VCaP (cell line): ENCODE measurements at regions not wholly inside any gene's neighbourhood (a gene's known extent, or its start where the extent isn't known, plus 50 kb on each side); places are given as distances from the start of the nearest gene placed in this dataset.

Source experiments
- H3K27ac ChIP-seq: fragments of 450-650 bp; 2 replicates; pipeline ENCODE4 v1.5.1; 2017
- CTCF ChIP-seq: fragments of 450-650 bp; conservative IDR thresholded peaks from 2 replicates; pipeline ENCODE4 v1.5.1; 2017; ENCODE audit warnings: mild to moderate bottlenecking, moderate library complexity

- TF ChIP-seq CTCF, result no peak
- no peak overlapping the region for H3K27ac ChIP-seq
Measured at GRCh38 chr2:77608510-77608909, 86.3 kb upstream of the LRRTM4 start.

- H3K27ac ChIP-seq, result no peak overlapping the region
- no peak for TF ChIP-seq CTCF
Measured at GRCh38 chr2:77629539-77629938, 107.4 kb upstream of the LRRTM4 start.

GRCh38 chr2:77631007-77631406 lies 108.8 kb upstream of the LRRTM4 start:
- TF ChIP-seq CTCF, result no peak
- no peak overlapping the region for H3K27ac ChIP-seq

- H3K27ac ChIP-seq, result no peak overlapping the region
- no peak for TF ChIP-seq CTCF
Measured at GRCh38 chr2:77633601-77634000, 111.4 kb upstream of the LRRTM4 start.

GRCh38 chr2:77640924-77641323 lies 118.7 kb upstream of the LRRTM4 start:
- H3K27ac ChIP-seq, result no peak overlapping the region
- no peak for TF ChIP-seq CTCF

GRCh38 chr2:77642339-77642738 lies 120.2 kb upstream of the LRRTM4 start:
- TF ChIP-seq CTCF, result no peak

GRCh38 chr2:77649856-77650255 lies 127.7 kb upstream of the LRRTM4 start:
- no peak for TF ChIP-seq CTCF
- H3K27ac ChIP-seq, result no peak overlapping the region

More at GRCh38 chr2:77642339-77642738, 120.2 kb upstream of the LRRTM4 start:
- no peak overlapping the region for H3K27ac ChIP-seq

- H3K27ac ChIP-seq, result no peak overlapping the region
- TF ChIP-seq CTCF, result no peak
Measured at GRCh38 chr2:77652499-77652898, 130.3 kb upstream of the LRRTM4 start.
